WERI-Rb-1 (cell line): ENCODE measurements at regions not wholly inside any gene's neighbourhood (a gene's known extent, or its start where the extent isn't known, plus 50 kb on each side); places are given as distances from the start of the nearest gene placed in this dataset.
"Not testable (repeated sequence)": the region's sequence is repeated elsewhere in the genome, so short reads cannot be mapped to it uniquely, and the experiment has no call there.

Source experiments
- DNase-seq: peaks from one replicate; pipeline ENCODE4 v3.0.0-alpha.2; 2020
- H3K27ac ChIP-seq: fragments of 250-450 bp; sonication (Bioruptor Pico); 2 replicates; pipeline ENCODE4 v1.5.1; 2020; ENCODE audit warnings: mild to moderate bottlenecking, moderate library complexity
- H3K27me3 ChIP-seq: fragments of 250-450 bp; sonication (Bioruptor Pico); 2 replicates; pipeline ENCODE4 v1.5.1; 2021; ENCODE audit warnings: mild to moderate bottlenecking, low read depth, moderate library complexity; ENCODE audit not compliant: insufficient read depth, severe bottlenecking
- H3K36me3 ChIP-seq: fragments of 250-450 bp; sonication (Bioruptor Pico); 2 replicates; pipeline ENCODE4 v1.5.1; 2020; ENCODE audit warnings: mild to moderate bottlenecking, moderate library complexity
- H3K4me3 ChIP-seq: 2 replicates; pipeline ENCODE4 v1.5.1; 2011; ENCODE audit warnings: low read depth, mild to moderate bottlenecking, control low read depth, low read length
- H3K9me3 ChIP-seq: fragments of 250-450 bp; sonication (Bioruptor Pico); 2 replicates; pipeline ENCODE4 v1.5.1; 2021; ENCODE audit warnings: mild to moderate bottlenecking, moderate library complexity; ENCODE audit not compliant: severe bottlenecking
- TF ChIP-seq, protein P1 (sequence below): IDR thresholded peaks from 2 replicates; pipeline ENCODE4 v1.5.1; 2011; ENCODE audit warnings: low read depth, mild to moderate bottlenecking, control low read depth, inconsistent platforms, low read length

DNA sequence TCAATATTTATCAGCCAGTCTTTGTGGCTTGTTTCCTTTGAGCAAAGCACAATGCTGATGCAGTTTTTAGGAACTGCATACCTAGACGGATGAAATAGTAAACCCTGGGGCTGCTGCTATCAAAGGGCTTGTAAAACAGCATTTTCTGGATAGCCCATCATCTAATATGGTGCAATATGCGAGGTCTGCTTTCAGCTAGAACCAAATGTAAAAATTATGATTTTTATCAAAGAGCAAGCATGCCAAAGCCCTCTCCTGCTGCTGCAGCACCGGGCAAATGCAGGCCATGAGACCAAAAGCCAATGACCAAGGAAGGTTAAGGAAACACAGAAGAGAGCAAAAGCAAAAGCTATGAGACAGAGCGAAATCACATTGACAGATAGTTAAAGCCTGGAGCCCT, 1000.4 kb downstream of the MAT2B start:
- no peak for DNase-seq
- Histone ChIP-seq H3K27ac (no peak overlapping the region), H3K4me3 (no peak overlapping the region), H3K9me3 (no peaks in the 10 kb centered on the region), H3K27me3 (no peaks in the 10 kb centered on the region), H3K36me3 (no peaks in the 10 kb centered on the region)
- TF ChIP-seq, protein P1, sequence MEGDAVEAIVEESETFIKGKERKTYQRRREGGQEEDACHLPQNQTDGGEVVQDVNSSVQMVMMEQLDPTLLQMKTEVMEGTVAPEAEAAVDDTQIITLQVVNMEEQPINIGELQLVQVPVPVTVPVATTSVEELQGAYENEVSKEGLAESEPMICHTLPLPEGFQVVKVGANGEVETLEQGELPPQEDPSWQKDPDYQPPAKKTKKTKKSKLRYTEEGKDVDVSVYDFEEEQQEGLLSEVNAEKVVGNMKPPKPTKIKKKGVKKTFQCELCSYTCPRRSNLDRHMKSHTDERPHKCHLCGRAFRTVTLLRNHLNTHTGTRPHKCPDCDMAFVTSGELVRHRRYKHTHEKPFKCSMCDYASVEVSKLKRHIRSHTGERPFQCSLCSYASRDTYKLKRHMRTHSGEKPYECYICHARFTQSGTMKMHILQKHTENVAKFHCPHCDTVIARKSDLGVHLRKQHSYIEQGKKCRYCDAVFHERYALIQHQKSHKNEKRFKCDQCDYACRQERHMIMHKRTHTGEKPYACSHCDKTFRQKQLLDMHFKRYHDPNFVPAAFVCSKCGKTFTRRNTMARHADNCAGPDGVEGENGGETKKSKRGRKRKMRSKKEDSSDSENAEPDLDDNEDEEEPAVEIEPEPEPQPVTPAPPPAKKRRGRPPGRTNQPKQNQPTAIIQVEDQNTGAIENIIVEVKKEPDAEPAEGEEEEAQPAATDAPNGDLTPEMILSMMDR, result no peak

DNA sequence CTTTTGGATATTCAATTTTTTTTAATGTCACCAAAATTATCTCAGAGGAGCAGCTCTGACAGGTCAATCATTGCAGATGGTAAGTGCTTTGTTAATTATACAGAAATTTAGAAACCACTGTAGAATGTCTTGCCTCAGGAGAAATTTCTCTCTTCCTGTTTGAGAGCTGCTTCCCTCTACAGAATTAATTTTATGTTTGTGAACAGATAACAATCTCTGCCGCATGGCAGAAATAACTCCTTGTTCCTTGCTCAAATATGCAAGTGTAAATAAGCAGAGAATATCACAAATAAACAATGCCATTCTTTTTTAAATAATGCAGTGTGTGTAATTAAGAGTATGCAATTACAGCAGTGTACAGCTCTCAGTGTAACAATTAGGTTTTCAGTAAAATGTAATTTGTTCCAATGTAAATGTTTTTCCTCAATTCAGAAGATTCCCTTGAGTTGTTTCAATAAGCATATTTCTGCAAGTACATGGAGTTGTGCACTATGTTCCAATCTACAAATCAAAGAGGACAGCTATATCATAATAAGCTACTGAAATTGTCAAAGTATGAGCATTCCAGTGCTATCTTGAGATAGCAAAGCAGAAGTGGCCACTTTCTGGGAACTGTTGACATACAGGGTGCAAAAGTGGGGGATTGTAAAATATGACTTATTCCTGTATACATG, 1012.8 kb downstream of the MAT2B start:
- TF ChIP-seq, protein P1, result no peak
- Histone ChIP-seq H3K27ac (no peak overlapping the region), H3K9me3 (no peaks in the 10 kb centered on the region), H3K27me3 (no peaks in the 10 kb centered on the region), H3K36me3 (no peaks in the 10 kb centered on the region), H3K4me3 (no peak overlapping the region)
- DNase-seq, result no peak

DNA sequence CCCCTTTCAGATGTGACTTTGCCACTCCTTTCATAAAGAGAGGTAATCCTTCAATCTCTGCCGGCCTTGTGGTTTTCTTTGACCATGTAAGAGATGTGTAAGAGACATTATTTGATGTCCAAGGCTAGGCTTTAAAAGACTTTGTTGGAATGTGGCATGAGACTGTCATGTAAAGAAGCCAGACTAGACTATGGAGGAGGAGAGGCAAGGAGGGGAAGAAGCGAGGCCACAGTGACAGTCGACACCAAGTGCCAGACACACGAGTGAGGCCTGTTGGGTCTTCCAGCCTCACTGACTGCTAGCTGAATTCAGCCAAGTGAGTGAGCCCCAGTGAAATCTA, 1013.3 kb downstream of the MAT2B start:
- Histone ChIP-seq H3K4me3 (no peak overlapping the region), H3K27ac (no peak overlapping the region), H3K27me3 (no peaks in the 10 kb centered on the region), H3K9me3 (no peaks in the 10 kb centered on the region), H3K36me3 (no peaks in the 10 kb centered on the region)
- TF ChIP-seq, protein P1, result no peak
- DNase-seq, result no peak

DNA sequence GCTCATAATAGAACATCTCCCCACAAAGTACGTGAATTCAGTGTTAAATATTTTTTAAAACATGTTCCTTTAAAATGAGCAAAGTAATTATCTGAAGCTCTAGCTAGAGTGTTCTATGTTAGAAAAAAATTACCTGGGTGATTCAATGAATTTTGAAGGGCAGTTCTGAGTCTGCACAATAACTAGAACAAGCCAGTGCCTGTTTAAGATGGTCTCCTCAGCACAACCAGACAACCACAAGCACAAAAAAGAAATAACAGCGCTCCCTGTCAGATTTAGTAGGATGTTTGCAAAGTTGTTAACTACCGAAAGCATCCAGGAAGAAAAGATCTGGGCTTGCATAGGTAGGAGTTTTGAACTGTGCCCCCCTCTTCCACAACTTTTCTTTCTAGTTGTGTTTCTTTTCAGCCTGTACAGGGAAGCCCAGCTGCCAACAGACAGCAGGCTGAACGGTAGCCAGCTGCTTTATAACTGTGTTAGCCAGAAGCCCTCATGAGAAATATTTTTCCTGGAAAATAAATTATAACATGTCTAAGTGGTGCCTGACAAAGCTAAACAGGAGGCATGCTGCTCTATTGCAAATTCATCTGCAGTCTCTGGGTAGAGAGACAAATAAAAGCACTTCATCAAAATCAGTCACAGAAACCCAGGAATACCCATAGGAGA, 1026.9 kb downstream of the MAT2B start:
- H3K4me3 ChIP-seq, result no peak overlapping the region
- TF ChIP-seq, protein P1, result no peak
- no peak overlapping the region for H3K27ac ChIP-seq
- H3K36me3 ChIP-seq, result no peaks in the 10 kb centered on the region
- no peak for DNase-seq
- no peaks in the 10 kb centered on the region for H3K9me3 ChIP-seq
- H3K27me3 ChIP-seq, result no peaks in the 10 kb centered on the region

DNA sequence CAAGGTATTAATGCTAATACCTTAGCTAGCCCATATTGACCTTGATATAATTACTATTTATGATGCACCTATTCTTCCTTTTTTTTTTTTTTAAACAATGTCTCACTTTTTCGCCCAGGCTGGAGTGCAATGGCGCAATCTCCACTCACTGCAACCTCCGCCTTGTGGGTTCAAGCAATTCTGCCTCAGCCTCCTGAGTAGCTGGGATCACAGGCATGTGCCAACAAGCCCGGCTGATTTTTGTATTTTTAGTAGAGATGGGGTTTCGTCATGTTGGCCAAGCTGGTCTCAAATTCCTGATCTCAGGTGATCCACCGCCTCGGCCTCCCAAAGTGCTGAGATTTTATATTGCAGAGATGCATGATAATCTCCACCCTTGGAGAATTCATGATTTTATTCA, 1028.0 kb downstream of the MAT2B start:
- not testable (repeated sequence) for H3K36me3 ChIP-seq, H3K4me3 ChIP-seq, H3K27ac ChIP-seq, DNase-seq, H3K9me3 ChIP-seq, H3K27me3 ChIP-seq

DNA sequence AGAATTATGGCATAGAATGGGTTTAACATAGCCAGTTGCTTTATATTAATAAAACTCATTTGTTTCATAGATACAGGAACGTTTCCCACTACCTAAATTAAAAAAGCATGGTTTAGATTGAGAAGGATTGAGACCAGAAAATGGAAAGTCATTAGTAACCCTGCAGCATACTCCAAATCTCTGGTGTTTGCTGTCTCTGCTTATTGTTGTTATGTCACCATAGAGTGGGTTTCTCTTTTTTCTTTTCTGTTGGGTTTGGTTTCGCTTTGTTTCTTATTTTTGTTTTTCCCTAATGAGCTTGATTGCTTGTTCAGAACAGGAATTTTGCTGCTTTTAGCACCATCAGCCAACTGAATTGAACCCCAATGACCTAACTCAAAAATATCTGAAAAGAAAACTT, 1034.8 kb downstream of the MAT2B start:
- Histone ChIP-seq H3K27ac (no peak overlapping the region), H3K27me3 (no peaks in the 10 kb centered on the region), H3K4me3 (no peak overlapping the region), H3K36me3 (no peaks in the 10 kb centered on the region), H3K9me3 (no peaks in the 10 kb centered on the region)
- DNase-seq, result no peak
- TF ChIP-seq, protein P1, result no peak
